ENCODE measurements at regions not wholly inside any gene's neighbourhood (a gene's known extent, or its start where the extent isn't known, plus 50 kb on each side); places are given as distances from the start of the nearest gene placed in this dataset.

GRCh38 chr4:100816436-100817045 lies 298.7 kb upstream of the EMCN start:
- intact Hi-C loops (cut with DNase I): no loop called here
- no peak overlapping the region for H3K27ac ChIP-seq
- H3K27me3 ChIP-seq (ENCODE audit: insufficient read depth in 3 of 3, low read length in 2 of 3): no peaks in the 10 kb centered on the region
- 66 to 72% (median 71%) methylated on average over 2 of the region's 2 CpGs for WGBS, 3 donors
- no peaks in the 10 kb centered on the region for H3K9me3 ChIP-seq
- no peak overlapping the region for H3K4me3 ChIP-seq
- no peak for DNase-seq
- no peaks in the 10 kb centered on the region for H3K4me1 ChIP-seq
- H3K36me3 ChIP-seq (ENCODE audit: insufficient read depth in 1 of 2, low read depth in 1 of 2): no peaks in the 10 kb centered on the region
- no peak for TF ChIP-seq CTCF (IDR thresholded peaks at IDR 0.05)
- no peak for ATAC-seq

GRCh38 chr4:100811046-100811445 lies 293.2 kb upstream of the EMCN start:
- Histone ChIP-seq H3K27ac (no peak overlapping the region), H3K4me3 (no peak overlapping the region), H3K4me1 (no peaks in the 10 kb centered on the region), H3K27me3 (ENCODE audit: insufficient read depth in 3 of 3, low read length in 2 of 3) (no peaks in the 10 kb centered on the region), H3K9me3 (no peaks in the 10 kb centered on the region), H3K36me3 (ENCODE audit: insufficient read depth in 1 of 2, low read depth in 1 of 2) (no peaks in the 10 kb centered on the region)
- ATAC-seq (no peak), DNase-seq (no peak)
- TF ChIP-seq CTCF (IDR thresholded peaks at IDR 0.05): no peak
- intact Hi-C loops (cut with DNase I): no loop called here
- WGBS, 3 donors: 64 to 92% (median 87%) methylated on average over 2 of the region's 2 CpGs

GRCh38 chr4:100809506-100809905 lies 291.7 kb upstream of the EMCN start:
- TF ChIP-seq CTCF (IDR thresholded peaks at IDR 0.05): no peak
- intact Hi-C loops (cut with DNase I): no loop called here
- H3K4me1 ChIP-seq: no peaks in the 10 kb centered on the region
- no peak overlapping the region for H3K27ac ChIP-seq
- ATAC-seq: no peak
- H3K9me3 ChIP-seq: no peaks in the 10 kb centered on the region
- DNase-seq: no peak
- no peaks in the 10 kb centered on the region for H3K27me3 ChIP-seq (ENCODE audit: insufficient read depth in 3 of 3, low read length in 2 of 3)
- no peaks in the 10 kb centered on the region for H3K36me3 ChIP-seq (ENCODE audit: insufficient read depth in 1 of 2, low read depth in 1 of 2)
- 42 to 46% (median 45%) methylated on average over 2 of the region's 2 CpGs for WGBS, 3 donors
- H3K4me3 ChIP-seq: no peak overlapping the region

- no peak for DNase-seq
- H3K27ac ChIP-seq: no peak overlapping the region
- H3K9me3 ChIP-seq: no peaks in the 10 kb centered on the region
- no peaks in the 10 kb centered on the region for H3K4me1 ChIP-seq
- no peaks in the 10 kb centered on the region for H3K36me3 ChIP-seq (ENCODE audit: insufficient read depth in 1 of 2, low read depth in 1 of 2)
- intact Hi-C loops (cut with DNase I): no loop called here
- H3K27me3 ChIP-seq (ENCODE audit: insufficient read depth in 3 of 3, low read length in 2 of 3): no peaks in the 10 kb centered on the region
- H3K4me3 ChIP-seq: no peak overlapping the region
- no peak for TF ChIP-seq CTCF (IDR thresholded peaks at IDR 0.05)
- no peak for ATAC-seq
These were observed 289.2 kb upstream of the EMCN start for GRCh38 chr4:100806988-100807387.

GRCh38 chr4:100805538-100805937 lies 287.7 kb upstream of the EMCN start:
- intact Hi-C loops (cut with DNase I): no loop called here
- no peak for DNase-seq
- no peak for ATAC-seq
- WGBS, 3 donors: 84 to 89% (median 85%) methylated on average over 7 of the region's 7 CpGs
- H3K36me3 ChIP-seq (ENCODE audit: insufficient read depth in 1 of 2, low read depth in 1 of 2): no peaks in the 10 kb centered on the region
- H3K27ac ChIP-seq: no peak overlapping the region
- H3K9me3 ChIP-seq: no peaks in the 10 kb centered on the region
- H3K27me3 ChIP-seq (ENCODE audit: insufficient read depth in 3 of 3, low read length in 2 of 3): no peaks in the 10 kb centered on the region
- TF ChIP-seq CTCF (IDR thresholded peaks at IDR 0.05): no peak
- no peak overlapping the region for H3K4me3 ChIP-seq
- no peaks in the 10 kb centered on the region for H3K4me1 ChIP-seq

Data from psoas muscle (tissue), 7 donors.